ENCODE measurements at regions not wholly inside any gene's neighbourhood (a gene's known extent, or its start where the extent isn't known, plus 50 kb on each side); places are given as distances from the start of the nearest gene placed in this dataset.
"Not testable (repeated sequence)": the region's sequence is repeated elsewhere in the genome, so short reads cannot be mapped to it uniquely, and the experiment has no call there.

DNA sequence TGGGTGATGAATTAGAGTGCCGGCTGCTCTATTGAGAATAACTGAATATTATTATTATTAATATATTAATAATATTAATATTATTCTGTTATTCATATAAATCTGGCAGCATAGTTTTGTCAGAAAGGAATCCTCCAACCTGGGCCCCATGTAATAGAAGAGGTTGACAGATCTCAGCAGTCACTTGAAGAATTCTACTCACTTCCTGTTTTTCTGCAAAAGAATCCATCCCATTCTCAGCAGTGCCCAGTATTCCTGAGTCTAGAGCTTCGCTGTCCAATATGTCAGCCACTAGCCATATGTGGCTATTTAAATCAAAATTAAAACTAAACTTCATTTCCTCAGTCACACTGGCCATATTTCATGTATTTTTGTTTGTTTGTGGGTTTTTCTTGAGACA is 72.4 kb upstream of the USPL1 start:
- Histone ChIP-seq H3K9ac (ENCODE audit: low read length) (no peak overlapping the region), H3K4me2 (ENCODE audit: low read depth, low read length) (no peak overlapping the region), H3K9me3 (replicated peaks; ENCODE audit: insufficient read depth, low read length) (no peaks in the 10 kb centered on the region), H2AFZ (ENCODE audit: low read length) (no peak overlapping the region), H3K4me3 (ENCODE audit: low read length) (no peak overlapping the region), H4K20me1 (ENCODE audit: insufficient read depth, low read length) (no peaks in the 10 kb centered on the region), H3K36me3 (replicated peaks; ENCODE audit: insufficient read depth, low read length) (no peaks in the 10 kb centered on the region), H3F3A (ENCODE audit: insufficient read depth, low read length) (no peaks in the 10 kb centered on the region), H3K79me2 (ENCODE audit: low read length) (no peaks in the 10 kb centered on the region), H3K27ac (ENCODE audit: low read length) (no peak overlapping the region), H3K9me2 (replicated peaks; ENCODE audit: insufficient read depth, low read length) (no peaks in the 10 kb centered on the region), H3K4me1 (ENCODE audit: low read length) (no peaks in the 10 kb centered on the region), H3K27me3 (replicated peaks; ENCODE audit: insufficient read depth, low read length) (no peaks in the 10 kb centered on the region)
- no peak for TF ChIP-seq EZH2 (optimal IDR thresholded peaks at IDR 0.05; ENCODE audit: low read depth, low read length)
- TF ChIP-seq, protein P1, sequence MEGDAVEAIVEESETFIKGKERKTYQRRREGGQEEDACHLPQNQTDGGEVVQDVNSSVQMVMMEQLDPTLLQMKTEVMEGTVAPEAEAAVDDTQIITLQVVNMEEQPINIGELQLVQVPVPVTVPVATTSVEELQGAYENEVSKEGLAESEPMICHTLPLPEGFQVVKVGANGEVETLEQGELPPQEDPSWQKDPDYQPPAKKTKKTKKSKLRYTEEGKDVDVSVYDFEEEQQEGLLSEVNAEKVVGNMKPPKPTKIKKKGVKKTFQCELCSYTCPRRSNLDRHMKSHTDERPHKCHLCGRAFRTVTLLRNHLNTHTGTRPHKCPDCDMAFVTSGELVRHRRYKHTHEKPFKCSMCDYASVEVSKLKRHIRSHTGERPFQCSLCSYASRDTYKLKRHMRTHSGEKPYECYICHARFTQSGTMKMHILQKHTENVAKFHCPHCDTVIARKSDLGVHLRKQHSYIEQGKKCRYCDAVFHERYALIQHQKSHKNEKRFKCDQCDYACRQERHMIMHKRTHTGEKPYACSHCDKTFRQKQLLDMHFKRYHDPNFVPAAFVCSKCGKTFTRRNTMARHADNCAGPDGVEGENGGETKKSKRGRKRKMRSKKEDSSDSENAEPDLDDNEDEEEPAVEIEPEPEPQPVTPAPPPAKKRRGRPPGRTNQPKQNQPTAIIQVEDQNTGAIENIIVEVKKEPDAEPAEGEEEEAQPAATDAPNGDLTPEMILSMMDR (IDR thresholded peaks at IDR 0.05; ENCODE audit: low read length), result no peak
- TF ChIP-seq EZH2phosphoT487 (IDR thresholded peaks at IDR 0.05; ENCODE audit: low read length), result no peak
- no peak for DNase-seq

DNA sequence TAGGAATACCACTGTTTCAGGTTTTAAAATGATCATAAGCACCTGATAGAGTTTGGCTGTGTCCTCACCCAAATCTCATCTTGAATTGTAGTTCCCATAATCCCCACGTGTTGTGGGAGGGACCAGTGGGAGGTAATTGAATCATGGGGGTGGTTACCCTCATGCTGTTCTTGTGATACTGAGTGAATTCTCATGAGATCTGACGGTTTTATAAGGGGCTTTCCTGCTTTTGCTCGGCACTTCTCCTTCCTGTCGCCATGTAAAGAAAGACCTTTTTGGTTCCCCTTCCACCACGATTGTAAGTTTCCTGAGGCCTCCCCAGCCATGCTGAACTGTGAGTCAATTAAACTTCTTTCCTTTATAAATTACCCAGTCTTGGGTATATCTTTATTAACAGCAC is 69.7 kb upstream of the USPL1 start:
- H3K9me2 ChIP-seq (replicated peaks; ENCODE audit: insufficient read depth, low read length); H3K9me3 ChIP-seq (replicated peaks; ENCODE audit: insufficient read depth, low read length); H3K36me3 ChIP-seq (replicated peaks; ENCODE audit: insufficient read depth, low read length); H3K4me1 ChIP-seq (ENCODE audit: low read length); H3K27ac ChIP-seq (ENCODE audit: low read length); H3K4me2 ChIP-seq (ENCODE audit: low read depth, low read length); H3K79me2 ChIP-seq (ENCODE audit: low read length); H4K20me1 ChIP-seq (ENCODE audit: insufficient read depth, low read length); H3K9ac ChIP-seq (ENCODE audit: low read length); H3F3A ChIP-seq (ENCODE audit: insufficient read depth, low read length); H3K4me3 ChIP-seq (ENCODE audit: low read length); H3K27me3 ChIP-seq (replicated peaks; ENCODE audit: insufficient read depth, low read length); H2AFZ ChIP-seq (ENCODE audit: low read length); DNase-seq: not testable (repeated sequence)

DNA sequence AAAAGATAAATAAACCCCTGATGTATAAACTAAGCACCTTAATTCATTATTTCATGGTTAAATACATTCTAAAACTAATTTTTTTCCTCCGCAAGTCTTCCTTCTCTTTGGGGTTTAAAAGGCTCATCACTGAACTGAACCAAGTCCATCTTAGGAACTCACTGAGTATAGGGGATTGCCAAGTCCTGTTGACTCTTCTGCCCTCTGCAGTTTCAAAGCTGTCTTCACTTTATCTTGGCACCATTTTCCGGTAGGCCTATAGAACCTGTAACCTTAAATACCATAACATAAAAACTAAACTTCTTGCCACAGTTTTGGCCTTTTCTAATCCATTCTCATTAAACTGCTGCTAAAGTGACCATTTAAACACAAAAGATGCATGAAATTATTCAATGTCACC is 66.5 kb upstream of the USPL1 start:
- Histone ChIP-seq H3K79me2 (ENCODE audit: low read length) (no peaks in the 10 kb centered on the region), H3K9me2 (replicated peaks; ENCODE audit: insufficient read depth, low read length) (no peaks in the 10 kb centered on the region), H3K36me3 (replicated peaks; ENCODE audit: insufficient read depth, low read length) (no peaks in the 10 kb centered on the region), H3K9me3 (replicated peaks; ENCODE audit: insufficient read depth, low read length) (no peaks in the 10 kb centered on the region), H3K27ac (ENCODE audit: low read length) (no peak overlapping the region), H3F3A (ENCODE audit: insufficient read depth, low read length) (no peaks in the 10 kb centered on the region), H3K4me1 (ENCODE audit: low read length) (no peaks in the 10 kb centered on the region), H3K27me3 (replicated peaks; ENCODE audit: insufficient read depth, low read length) (no peaks in the 10 kb centered on the region), H3K4me2 (ENCODE audit: low read depth, low read length) (no peak overlapping the region), H4K20me1 (ENCODE audit: insufficient read depth, low read length) (no peaks in the 10 kb centered on the region), H2AFZ (ENCODE audit: low read length) (no peak overlapping the region), H3K4me3 (ENCODE audit: low read length) (no peak overlapping the region), H3K9ac (ENCODE audit: low read length) (no peak overlapping the region)
- no peak for TF ChIP-seq EZH2phosphoT487 (IDR thresholded peaks at IDR 0.05; ENCODE audit: low read length)
- TF ChIP-seq, protein P1 (IDR thresholded peaks at IDR 0.05; ENCODE audit: low read length), result peak; percentile 41
- DNase-seq, result peak; percentile 56

DNA sequence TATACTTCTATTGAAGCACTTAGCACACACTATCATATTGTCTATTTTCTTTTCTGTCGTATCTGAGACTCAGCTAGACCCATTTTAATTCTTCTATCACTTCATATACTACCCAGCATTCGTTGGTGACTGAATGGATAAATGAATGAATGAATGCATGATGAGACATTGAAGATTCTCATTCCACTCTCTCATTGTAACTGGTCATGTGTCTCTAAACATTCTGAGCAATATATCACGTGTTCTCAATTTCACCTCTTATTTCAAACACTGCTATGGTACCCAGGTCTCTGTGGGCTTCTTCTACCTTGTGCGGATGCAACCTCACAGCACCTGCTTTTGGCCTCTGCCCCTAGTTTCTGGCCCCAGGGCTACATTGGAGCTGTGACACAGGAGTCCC is 65.2 kb upstream of the USPL1 start:
- no peak for DNase-seq
- no peak overlapping the region for H3K9ac ChIP-seq (ENCODE audit: low read length)
- H3K27me3 ChIP-seq (replicated peaks; ENCODE audit: insufficient read depth, low read length), result no peaks in the 10 kb centered on the region
- H3K4me1 ChIP-seq (ENCODE audit: low read length), result no peaks in the 10 kb centered on the region
- H3K36me3 ChIP-seq (replicated peaks; ENCODE audit: insufficient read depth, low read length), result no peaks in the 10 kb centered on the region
- no peak overlapping the region for H2AFZ ChIP-seq (ENCODE audit: low read length)
- no peak overlapping the region for H3K4me3 ChIP-seq (ENCODE audit: low read length)
- H3K27ac ChIP-seq (ENCODE audit: low read length), result no peak overlapping the region
- H3K79me2 ChIP-seq (ENCODE audit: low read length), result no peaks in the 10 kb centered on the region
- H3F3A ChIP-seq (ENCODE audit: insufficient read depth, low read length), result no peaks in the 10 kb centered on the region
- no peaks in the 10 kb centered on the region for H3K9me3 ChIP-seq (replicated peaks; ENCODE audit: insufficient read depth, low read length)
- TF ChIP-seq, protein P1 (IDR thresholded peaks at IDR 0.05; ENCODE audit: low read length), result no peak
- no peak for TF ChIP-seq EZH2 (optimal IDR thresholded peaks at IDR 0.05; ENCODE audit: low read depth, low read length)
- no peak for TF ChIP-seq EZH2phosphoT487 (IDR thresholded peaks at IDR 0.05; ENCODE audit: low read length)
- no peak overlapping the region for H3K4me2 ChIP-seq (ENCODE audit: low read depth, low read length)
- H3K9me2 ChIP-seq (replicated peaks; ENCODE audit: insufficient read depth, low read length), result no peaks in the 10 kb centered on the region
- no peaks in the 10 kb centered on the region for H4K20me1 ChIP-seq (ENCODE audit: insufficient read depth, low read length)
